Ishikawa (cell line): ENCODE measurements at regions not wholly inside any gene's neighbourhood (a gene's known extent, or its start where the extent isn't known, plus 50 kb on each side); places are given as distances from the start of the nearest gene placed in this dataset.

Experiments
- EP300 ChIP-seq: IDR thresholded peaks from 2 replicates; pipeline ENCODE4 v1.6.1; 2012; ENCODE audit warnings: borderline replicate concordance
- TAF1 ChIP-seq: IDR thresholded peaks from 2 replicates; pipeline ENCODE4 v1.6.1; 2012; ENCODE audit warnings: low read depth, mild to moderate bottlenecking
- TEAD4 ChIP-seq: IDR thresholded peaks from 2 replicates; pipeline ENCODE4 v1.6.1; 2012
- YY1 ChIP-seq: IDR thresholded peaks from 2 replicates; pipeline ENCODE4 v1.6.1; 2012; ENCODE audit warnings: low read depth
- TF ChIP-seq, protein P1 (sequence below): IDR thresholded peaks from 2 replicates; pipeline ENCODE4 v1.6.1; 2012
- TF ChIP-seq, protein P2 (sequence below): IDR thresholded peaks from 2 replicates; pipeline ENCODE4 v1.6.1; 2012

DNA sequence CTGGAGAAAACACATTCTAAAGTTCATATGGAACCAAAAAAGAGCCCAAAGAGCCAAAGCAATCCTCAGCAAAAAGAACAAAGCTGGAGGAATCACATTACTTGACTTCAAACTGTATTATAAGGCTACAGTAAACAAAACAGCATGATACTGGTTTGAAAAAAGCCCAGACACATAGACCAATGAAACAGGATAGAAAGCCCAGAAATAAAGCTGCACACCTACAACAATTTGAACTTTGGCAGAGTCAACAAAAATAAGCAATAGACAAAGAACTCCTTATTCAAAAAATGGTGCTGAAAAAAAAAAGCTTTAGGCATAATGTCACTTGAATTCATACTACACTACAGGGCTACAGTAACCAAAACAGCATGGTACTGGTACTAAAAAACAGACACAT is 289.6 kb downstream of the NR4A2 start:
- TF ChIP-seq, protein P1, sequence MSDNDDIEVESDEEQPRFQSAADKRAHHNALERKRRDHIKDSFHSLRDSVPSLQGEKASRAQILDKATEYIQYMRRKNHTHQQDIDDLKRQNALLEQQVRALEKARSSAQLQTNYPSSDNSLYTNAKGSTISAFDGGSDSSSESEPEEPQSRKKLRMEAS: no peak
- TF ChIP-seq YY1 (no peak), TEAD4 (no peak), TAF1 (no peak), EP300 (no peak)
- TF ChIP-seq, protein P2, sequence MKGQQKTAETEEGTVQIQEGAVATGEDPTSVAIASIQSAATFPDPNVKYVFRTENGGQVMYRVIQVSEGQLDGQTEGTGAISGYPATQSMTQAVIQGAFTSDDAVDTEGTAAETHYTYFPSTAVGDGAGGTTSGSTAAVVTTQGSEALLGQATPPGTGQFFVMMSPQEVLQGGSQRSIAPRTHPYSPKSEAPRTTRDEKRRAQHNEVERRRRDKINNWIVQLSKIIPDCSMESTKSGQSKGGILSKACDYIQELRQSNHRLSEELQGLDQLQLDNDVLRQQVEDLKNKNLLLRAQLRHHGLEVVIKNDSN: no peak
